Mucosa of rectum (tissue), 2 donors: ENCODE measurements at regions not wholly inside any gene's neighbourhood (a gene's known extent, or its start where the extent isn't known, plus 50 kb on each side); places are given as distances from the start of the nearest gene placed in this dataset.

Source experiments
- H3K27ac ChIP-seq, 2 donors: one replicate each; pipeline ENCODE4 v1.7.0; 2013; ENCODE audit warnings: inconsistent platforms in 2 of 2, low read depth in 2 of 2, low read length in 2 of 2
- H3K27me3 ChIP-seq, 2 donors: one replicate each; pipeline ENCODE4 v1.7.0; 2013; ENCODE audit warnings: low read length in 2 of 2; ENCODE audit not compliant: control insufficient read depth in 2 of 2, insufficient read depth in 2 of 2
- H3K36me3 ChIP-seq, 2 donors: one replicate each; pipeline ENCODE4 v1.7.0; 2013; ENCODE audit warnings: low read length in 2 of 2; ENCODE audit not compliant: control insufficient read depth in 2 of 2, insufficient read depth in 2 of 2
- H3K4me1 ChIP-seq, 2 donors: one replicate each; pipeline ENCODE4 v1.7.0; 2013; ENCODE audit warnings: low read length in 2 of 2, mild to moderate bottlenecking in 1 of 2; ENCODE audit not compliant: control insufficient read depth in 2 of 2, insufficient read depth in 2 of 2
- H3K4me3 ChIP-seq, 2 donors: one replicate each; pipeline ENCODE4 v1.7.0; 2013; ENCODE audit warnings: low read length in 2 of 2
- H3K9ac ChIP-seq, 2 donors: one replicate each; pipeline ENCODE4 v1.7.0; 2013; ENCODE audit warnings: low read length in 2 of 2, low read depth in 1 of 2, mild to moderate bottlenecking in 1 of 2
- H3K9me3 ChIP-seq, 2 donors: one replicate each; pipeline ENCODE4 v1.7.0; 2013; ENCODE audit warnings: low read length in 2 of 2; ENCODE audit not compliant: control insufficient read depth in 2 of 2
- donor health status: healthy.
- donor health status: Normal muscosa, but diverticular disease.

DNA sequence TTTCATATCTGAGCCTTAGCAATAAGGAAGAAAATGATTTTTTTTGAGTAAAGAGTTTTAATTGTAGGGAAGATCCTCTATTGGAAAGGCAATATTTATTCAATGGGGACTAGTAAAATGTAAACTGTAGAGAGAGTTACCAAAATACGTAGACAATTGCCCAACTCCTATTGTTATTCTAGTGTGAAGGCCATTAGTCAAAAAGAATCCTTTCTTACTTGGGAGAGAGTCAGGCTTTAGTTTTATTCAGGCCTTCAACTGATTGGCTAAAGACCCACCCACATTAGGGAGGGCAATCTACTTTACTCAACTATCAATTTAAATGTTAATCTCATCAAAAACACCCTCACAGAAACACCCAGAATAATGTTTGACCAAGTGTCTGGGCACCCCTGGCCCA, 485.8 kb upstream of the ATXN7L3B start:
- Histone ChIP-seq H3K4me1 (no peaks in the 10 kb centered on the region), H3K9ac (no peak overlapping the region), H3K36me3 (no peaks in the 10 kb centered on the region), H3K9me3 (no peaks in the 10 kb centered on the region), H3K4me3 (no peak overlapping the region), H3K27me3 (no peaks in the 10 kb centered on the region), H3K27ac (no peak overlapping the region)

- Histone ChIP-seq H3K36me3 (no peaks in the 10 kb centered on the region), H3K9ac (no peak overlapping the region), H3K27ac (no peak overlapping the region), H3K4me1 (no peaks in the 10 kb centered on the region), H3K4me3 (no peak overlapping the region), H3K27me3 (no peaks in the 10 kb centered on the region), H3K9me3 (peaks cover 0 to 3% of the 10 kb centered on the region in 2 donors)
Measured at GRCh38 chr12:74066476-74066875, 471.2 kb upstream of the ATXN7L3B start.

GRCh38 chr12:74071182-74071581, 466.5 kb upstream of the ATXN7L3B start:
- Histone ChIP-seq H3K4me1 (no peaks in the 10 kb centered on the region), H3K4me3 (no peak overlapping the region), H3K9me3 (peaks cover 0 to 3% of the 10 kb centered on the region in 2 donors), H3K9ac (no peak overlapping the region), H3K27me3 (no peaks in the 10 kb centered on the region), H3K27ac (no peak overlapping the region), H3K36me3 (no peaks in the 10 kb centered on the region)

GRCh38 chr12:74076918-74077317, 460.7 kb upstream of the ATXN7L3B start:
- Histone ChIP-seq H3K4me3 (no peak overlapping the region), H3K27ac (no peak overlapping the region), H3K4me1 (no peaks in the 10 kb centered on the region), H3K36me3 (no peaks in the 10 kb centered on the region), H3K27me3 (no peaks in the 10 kb centered on the region), H3K9me3 (no peaks in the 10 kb centered on the region), H3K9ac (no peak overlapping the region)

DNA sequence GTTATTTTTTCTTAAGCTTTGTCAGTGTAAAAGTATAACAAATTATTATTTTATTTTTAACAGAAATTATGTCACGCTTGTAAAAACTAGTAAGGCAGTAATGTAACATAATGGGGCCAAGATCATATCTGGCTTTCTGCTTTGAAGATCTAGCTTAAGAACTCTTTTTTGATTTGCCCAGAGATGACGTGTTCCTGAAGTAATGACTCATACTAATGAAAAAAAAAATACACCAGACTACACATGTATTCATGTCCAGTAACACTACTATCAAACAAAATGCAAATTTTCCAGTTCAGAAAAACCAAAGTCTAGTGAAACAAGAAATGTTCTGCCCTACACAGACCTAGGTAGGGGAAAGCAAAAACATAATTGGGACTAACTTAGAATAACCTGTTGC, 432.2 kb upstream of the ATXN7L3B start:
- no peak overlapping the region for H3K9ac ChIP-seq
- no peaks in the 10 kb centered on the region for H3K9me3 ChIP-seq
- H3K36me3 ChIP-seq: no peaks in the 10 kb centered on the region
- H3K27ac ChIP-seq: no peak overlapping the region
- no peaks in the 10 kb centered on the region for H3K27me3 ChIP-seq
- H3K4me3 ChIP-seq: no peak overlapping the region
- H3K4me1 ChIP-seq: no peaks in the 10 kb centered on the region

DNA sequence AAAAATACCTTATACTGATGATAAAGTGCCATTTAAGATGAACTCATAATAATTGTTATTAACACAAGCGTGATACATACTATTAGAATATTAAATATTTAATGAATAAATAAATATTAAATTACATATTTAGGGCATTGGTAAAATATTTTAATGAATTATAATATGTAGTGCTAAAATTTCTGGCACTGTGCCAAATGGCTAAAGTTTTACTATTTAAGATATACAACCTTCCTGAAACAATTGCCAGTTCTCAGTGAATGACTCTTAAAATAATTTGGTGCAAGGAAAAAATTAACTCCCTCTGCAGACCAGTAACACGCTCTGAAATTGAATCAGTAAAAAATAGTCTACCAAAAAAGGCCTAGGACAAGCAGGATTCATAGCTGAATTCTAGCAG, 428.9 kb upstream of the ATXN7L3B start:
- Histone ChIP-seq H3K9ac (no peak overlapping the region), H3K4me3 (no peak overlapping the region), H3K9me3 (peaks cover 0 to 2% of the 10 kb centered on the region in 2 donors)

GRCh38 chr12:74111688-74112360, 425.8 kb upstream of the ATXN7L3B start:
- H3K4me3 ChIP-seq: no peak overlapping the region
- H3K9me3 ChIP-seq: peaks cover 0 to 4% of the 10 kb centered on the region in 2 donors
- no peak overlapping the region for H3K9ac ChIP-seq
- H3K36me3 ChIP-seq: no peaks in the 10 kb centered on the region
- H3K27me3 ChIP-seq: no peaks in the 10 kb centered on the region
- H3K27ac ChIP-seq: no peak overlapping the region
- H3K4me1 ChIP-seq: no peaks in the 10 kb centered on the region

More for the DNA sequence above, 428.9 kb upstream of the ATXN7L3B start:
- Histone ChIP-seq H3K4me1 (no peaks in the 10 kb centered on the region), H3K27ac (no peak overlapping the region), H3K36me3 (no peaks in the 10 kb centered on the region), H3K27me3 (no peaks in the 10 kb centered on the region)

DNA sequence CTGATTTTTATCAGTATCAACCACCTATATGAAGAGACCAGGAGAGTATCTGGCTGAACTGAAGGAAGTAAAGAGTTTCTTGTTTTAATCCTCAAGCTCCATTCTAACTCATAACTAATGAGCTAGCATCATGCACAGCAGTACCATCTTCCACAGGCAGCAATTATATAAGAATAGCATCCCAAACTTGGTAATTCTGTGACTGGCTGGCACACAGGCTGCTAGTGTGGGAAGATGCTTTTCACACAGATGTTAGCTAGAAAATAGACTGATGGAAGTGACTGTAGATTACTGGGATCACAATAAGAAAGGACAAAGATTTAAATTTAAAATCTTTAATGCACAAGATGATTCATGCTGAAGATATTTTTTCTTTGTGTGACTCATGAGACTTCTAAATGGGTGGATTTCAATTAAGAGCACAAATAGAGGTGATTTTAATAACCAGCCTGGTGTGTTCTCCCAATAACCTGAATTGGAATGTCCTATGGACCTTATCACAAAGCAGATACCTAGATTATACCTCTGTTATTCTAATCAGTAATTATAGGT, 417.7 kb upstream of the ATXN7L3B start:
- Histone ChIP-seq H3K9ac (no peak overlapping the region), H3K9me3 (peaks cover 0 to 2% of the 10 kb centered on the region in 2 donors), H3K36me3 (no peaks in the 10 kb centered on the region), H3K4me3 (no peak overlapping the region), H3K4me1 (no peaks in the 10 kb centered on the region), H3K27ac (no peak overlapping the region), H3K27me3 (no peaks in the 10 kb centered on the region)

DNA sequence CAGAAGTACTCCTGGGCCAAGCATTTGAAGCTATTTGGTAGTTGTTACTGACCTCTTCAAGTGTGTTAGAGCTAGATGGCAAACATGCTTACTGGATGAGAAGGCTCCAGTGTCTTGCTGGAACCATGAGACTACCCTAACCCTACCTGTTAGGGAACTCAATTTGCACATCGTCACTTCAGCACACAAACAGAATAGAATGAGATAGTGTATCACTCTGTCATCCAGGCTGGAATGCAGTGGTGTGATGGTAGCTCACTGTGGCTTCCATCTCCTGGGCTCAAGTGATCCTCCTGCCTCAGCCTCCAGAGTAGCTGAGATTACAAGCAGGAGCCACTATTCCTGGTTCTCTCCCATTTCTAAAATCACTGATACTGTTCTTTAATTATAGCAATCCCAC, 417.0 kb upstream of the ATXN7L3B start:
- no peak overlapping the region for H3K27ac ChIP-seq
- no peak overlapping the region for H3K4me3 ChIP-seq
- H3K9ac ChIP-seq: no peak overlapping the region
- H3K36me3 ChIP-seq: no peaks in the 10 kb centered on the region
- no peaks in the 10 kb centered on the region for H3K4me1 ChIP-seq
- no peaks in the 10 kb centered on the region for H3K27me3 ChIP-seq
- peaks cover 0 to 2% of the 10 kb centered on the region in 2 donors for H3K9me3 ChIP-seq

DNA sequence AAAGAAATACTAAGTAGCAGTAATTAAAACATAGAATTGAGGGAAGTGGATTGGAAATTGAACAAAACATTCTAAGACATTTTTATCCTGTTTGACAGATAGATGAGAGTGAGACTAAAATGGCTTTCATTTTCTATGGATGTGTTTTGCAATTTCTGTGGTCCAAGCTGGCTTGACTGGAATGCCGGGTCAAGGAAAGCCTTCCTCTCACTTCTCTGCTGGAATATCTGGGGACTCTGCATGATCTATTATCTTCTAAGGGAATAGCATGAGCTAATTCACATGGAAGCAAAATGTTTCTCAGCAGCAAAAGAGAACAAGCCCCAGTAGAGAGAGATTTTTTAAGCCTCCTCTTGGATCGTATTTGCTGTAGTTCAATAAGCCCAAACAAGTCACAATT, 407.9 kb upstream of the ATXN7L3B start:
- Histone ChIP-seq H3K9me3 (no peaks in the 10 kb centered on the region), H3K4me1 (no peaks in the 10 kb centered on the region), H3K9ac (no peak overlapping the region), H3K27ac (no peak overlapping the region), H3K36me3 (no peaks in the 10 kb centered on the region), H3K27me3 (no peaks in the 10 kb centered on the region), H3K4me3 (no peak overlapping the region)
